ENCODE measurements at regions not wholly inside any gene's neighbourhood (a gene's known extent, or its start where the extent isn't known, plus 50 kb on each side); places are given as distances from the start of the nearest gene placed in this dataset.

- no peaks in the 10 kb centered on the region for H3K9me3 ChIP-seq (replicated peaks; ENCODE audit: control insufficient read depth, insufficient read depth, low read length)
- no peaks in the 10 kb centered on the region for H3K36me3 ChIP-seq (ENCODE audit: control insufficient read depth in 2 of 2, extremely low read depth in 1 of 2, insufficient read depth in 2 of 2, low read length in 2 of 2)
- no peaks in the 10 kb centered on the region for H3K4me1 ChIP-seq (ENCODE audit: control insufficient read depth, extremely low read depth, insufficient read depth, low read length)
- H4K20me1 ChIP-seq (replicated peaks; ENCODE audit: control insufficient read depth, extremely low read depth, insufficient read depth, low read length) = no peaks in the 10 kb centered on the region
- no TSS peak for BruUV-seq (replicated peaks)
- no peak overlapping the region for H3K4me2 ChIP-seq (ENCODE audit: insufficient read depth, low read length)
- dilution Hi-C loops (cut with MboI; ENCODE audit: extremely low pct_ligation_motif_present, low sequenced_read_pairs) = no loop called here
- H3K27me3 ChIP-seq (ENCODE audit: control insufficient read depth in 2 of 2, insufficient read depth in 2 of 2, low read length in 2 of 2) = no peaks in the 10 kb centered on the region
- H3K27ac ChIP-seq (ENCODE audit: insufficient read depth, low read depth, low read length) = no peak overlapping the region
- TF ChIP-seq GATA2 (IDR thresholded peaks at IDR 0.05; ENCODE audit: insufficient read depth, insufficient read length, low read depth, low read length) (no peak), EZH2 (IDR thresholded peaks at IDR 0.05; ENCODE audit: borderline replicate concordance, low read depth, low read length, severe bottlenecking) (no peak), CTCF (IDR thresholded peaks at IDR 0.05; ENCODE audit: extremely low read depth in 1 of 2, insufficient read depth in 1 of 2, low read depth in 1 of 2, low read length in 2 of 2) (no peak), POLR2AphosphoS5 (IDR thresholded peaks at IDR 0.05; ENCODE audit: insufficient read depth, low read depth, low read length) (no peak), POLR2A (IDR thresholded peaks at IDR 0.05; ENCODE audit: low read depth, low read length) (no peak), MYC (IDR thresholded peaks at IDR 0.05; ENCODE audit: low read depth, low read length) (no peak), MAX (IDR thresholded peaks at IDR 0.05; ENCODE audit: insufficient read depth, insufficient read length) (no peak), FOS (IDR thresholded peaks at IDR 0.05; ENCODE audit: borderline replicate concordance, insufficient read depth, low read length) (no peak), JUN (IDR thresholded peaks at IDR 0.05; ENCODE audit: borderline replicate concordance, insufficient read depth, insufficient read length, low read depth) (no peak)
- DNase-seq (ENCODE audit: low read depth, low spot score) (peak; percentile 33), FAIRE-seq (no peak)
- no peaks in the 10 kb centered on the region for H3K9me1 ChIP-seq (replicated peaks; ENCODE audit: control insufficient read depth, extremely low read depth, insufficient read depth, low read length)
- H3K4me3 ChIP-seq (replicated peaks in 1 of 3; ENCODE audit: insufficient read depth in 1 of 3, low read depth in 1 of 3, low read length in 3 of 3) = no peak overlapping the region
- intact Hi-C loops (cut with micrococcal nuclease) = no loop called here
- ChIA-PET CTCF (interaction anchor here (0.8 to 4.1 kb wide), 11 partner anchors 40 to 899 kb away, joined by 3 to 67 read pairs (median 5); partner anchors contain the start of gene TBX18), POLR2A (interaction anchor here (0.8 kb wide), 1 partner anchor 337 kb away, joined by 3 read pairs; no protein-coding TSS in a partner anchor)
- H3K79me2 ChIP-seq (ENCODE audit: control insufficient read depth, insufficient read depth, low read length) = no peaks in the 10 kb centered on the region
- no peak overlapping the region for H2AFZ ChIP-seq (ENCODE audit: low read depth, low read length)
- no peak overlapping the region for H3K9ac ChIP-seq (replicated peaks; ENCODE audit: extremely low read depth, insufficient read depth, low read length)
Measured at GRCh38 chr6:84425971-84426705, 198.7 kb upstream of the CEP162 start.
